GM19043 (cell line): ENCODE measurements at regions not wholly inside any gene's neighbourhood (a gene's known extent, or its start where the extent isn't known, plus 50 kb on each side); places are given as distances from the start of the nearest gene placed in this dataset.
"Not testable (repeated sequence)": the region's sequence is repeated elsewhere in the genome, so short reads cannot be mapped to it uniquely, and the experiment has no call there.

ENCODE experiments used
- ATAC-seq: cut with Tn5 transposase; IDR thresholded peaks from one replicate; pipeline ENCODE4 v1.9.1; 2021; ENCODE audit warnings: low read depth; ENCODE audit not compliant: unreplicated experiment

GRCh38 chr4:103422467-103423219, 224.5 kb upstream of the CENPE start:
- ATAC-seq = no peak

DNA sequence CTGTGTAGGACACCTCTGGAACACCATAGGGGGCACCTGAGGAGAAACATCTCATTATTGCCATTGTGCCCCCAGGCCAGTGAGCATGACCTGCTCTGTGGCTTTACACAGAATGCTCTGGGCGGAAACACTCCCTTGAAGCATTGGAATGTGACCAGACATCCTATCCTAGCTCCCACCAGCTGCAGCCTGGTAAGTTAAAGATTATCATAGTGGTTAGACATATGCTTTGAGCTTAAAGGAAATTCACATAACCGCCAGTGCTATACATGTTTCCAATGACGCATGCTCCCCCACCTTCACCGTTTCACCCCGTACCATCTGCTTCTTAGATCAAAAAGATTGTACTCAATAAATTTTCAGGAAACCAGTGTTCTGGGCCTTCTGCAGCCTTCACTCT, 217.7 kb upstream of the CENPE start:
- ATAC-seq = no peak

DNA sequence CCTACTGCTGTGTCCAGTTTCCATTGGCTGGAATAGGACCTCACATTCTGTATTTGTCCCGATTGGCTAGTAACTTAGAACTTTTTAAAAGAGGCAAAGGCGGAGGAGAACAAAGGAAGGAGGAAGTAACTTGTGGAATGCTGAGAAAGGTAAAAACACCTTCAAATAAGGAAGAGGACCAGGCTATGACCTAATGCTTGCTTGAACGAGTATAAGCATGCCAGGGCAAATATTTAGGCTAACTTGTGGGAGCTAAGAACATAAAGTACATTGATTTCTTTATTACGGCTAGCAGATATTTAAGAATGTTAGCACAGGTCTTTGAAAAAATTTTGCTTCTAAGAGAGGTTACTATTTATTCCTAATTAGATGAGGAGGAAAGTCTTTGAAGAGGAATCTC, 214.5 kb upstream of the CENPE start:
- ATAC-seq = not testable (repeated sequence)

DNA sequence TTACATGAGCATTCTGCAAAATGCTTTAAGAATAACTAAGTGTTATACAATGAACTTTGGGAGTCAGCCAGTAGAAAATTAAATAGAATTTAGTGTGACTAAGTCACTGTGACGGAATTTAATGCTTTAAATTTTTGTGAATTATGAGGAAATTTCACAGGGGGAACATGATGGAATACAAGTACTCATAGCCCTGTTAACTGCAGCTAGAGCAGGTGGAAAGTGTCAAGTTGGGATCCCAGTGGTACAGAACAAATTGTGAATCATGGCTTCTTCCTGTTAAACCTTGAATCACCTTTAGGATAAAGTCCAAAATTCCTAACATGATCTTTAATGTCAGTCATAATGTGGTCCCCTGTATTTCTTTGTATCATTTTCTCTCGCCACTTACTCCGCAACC, 212.2 kb upstream of the CENPE start:
- no peak for ATAC-seq

DNA sequence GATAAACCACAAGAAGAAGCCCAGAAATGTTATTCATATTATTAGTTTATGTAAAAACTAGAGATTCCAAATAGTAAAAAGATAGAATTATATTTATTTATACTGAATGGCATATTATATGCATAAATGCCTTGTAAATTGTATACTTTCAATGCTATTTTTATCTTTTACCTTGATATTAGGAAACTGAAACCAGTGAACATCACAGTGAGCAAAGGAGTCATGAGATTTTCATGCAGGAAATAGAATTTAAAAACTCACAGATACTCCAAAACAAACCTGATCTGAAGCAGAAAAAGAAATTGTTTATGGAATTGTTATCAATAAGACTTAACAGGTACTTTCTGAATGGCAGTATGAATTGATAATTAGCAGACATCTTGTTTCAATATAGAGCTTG, 207.3 kb upstream of the CENPE start:
- ATAC-seq = peak; percentile 43

DNA sequence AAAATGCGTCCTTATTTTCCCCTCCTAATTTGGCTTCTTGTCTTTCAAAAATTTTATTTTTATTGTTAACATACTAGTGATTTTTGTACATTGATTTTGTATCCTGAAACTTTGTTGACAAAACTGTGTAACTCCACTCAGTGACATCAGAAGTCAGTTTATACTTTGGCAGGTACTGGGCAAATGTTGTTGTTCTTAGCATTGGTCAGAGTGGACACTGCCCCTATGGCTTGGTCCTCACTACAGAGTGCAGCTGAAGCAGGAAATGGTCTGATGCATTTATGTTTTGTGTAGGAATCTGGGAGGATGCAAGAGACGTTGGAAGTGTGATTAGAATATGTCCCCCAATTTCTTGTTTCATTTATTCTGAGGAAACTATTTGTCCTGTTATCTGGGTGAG, 205.5 kb upstream of the CENPE start:
- no peak for ATAC-seq

GRCh38 chr4:103402198-103402597, 204.1 kb upstream of the CENPE start:
- no peak for ATAC-seq

- ATAC-seq = peak; percentile 64
These were observed 202.3 kb upstream of the CENPE start for GRCh38 chr4:103400405-103400804.

GRCh38 chr4:103397541-103397940, 199.4 kb upstream of the CENPE start:
- no peak for ATAC-seq

- ATAC-seq = not testable (repeated sequence)
These were observed 189.4 kb upstream of the CENPE start for GRCh38 chr4:103387508-103388011.

DNA sequence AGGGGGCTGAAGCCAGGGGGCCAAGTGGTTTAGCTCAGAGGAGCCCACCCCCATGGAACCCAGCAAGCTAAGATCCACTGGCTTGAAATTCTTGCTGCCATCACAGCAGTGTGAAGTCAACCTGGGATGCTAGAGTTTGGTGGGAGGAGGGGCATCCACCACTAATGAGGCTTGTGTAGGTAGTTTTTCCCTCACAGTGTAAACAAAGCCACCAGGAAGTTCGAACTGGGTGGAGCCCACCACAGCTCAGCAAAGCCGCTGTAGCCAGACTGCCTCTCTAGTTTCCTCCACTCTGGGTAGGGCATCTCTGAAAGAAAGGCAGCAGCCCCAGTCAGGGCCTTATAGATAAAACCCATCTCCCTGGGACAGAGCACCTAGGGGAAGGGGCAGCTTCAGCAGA, 187.4 kb upstream of the CENPE start:
- not testable (repeated sequence) for ATAC-seq

GRCh38 chr4:103375278-103375677, 177.1 kb upstream of the CENPE start:
- ATAC-seq = no peak

GRCh38 chr4:103374758-103375157, 176.6 kb upstream of the CENPE start:
- ATAC-seq = no peak

DNA sequence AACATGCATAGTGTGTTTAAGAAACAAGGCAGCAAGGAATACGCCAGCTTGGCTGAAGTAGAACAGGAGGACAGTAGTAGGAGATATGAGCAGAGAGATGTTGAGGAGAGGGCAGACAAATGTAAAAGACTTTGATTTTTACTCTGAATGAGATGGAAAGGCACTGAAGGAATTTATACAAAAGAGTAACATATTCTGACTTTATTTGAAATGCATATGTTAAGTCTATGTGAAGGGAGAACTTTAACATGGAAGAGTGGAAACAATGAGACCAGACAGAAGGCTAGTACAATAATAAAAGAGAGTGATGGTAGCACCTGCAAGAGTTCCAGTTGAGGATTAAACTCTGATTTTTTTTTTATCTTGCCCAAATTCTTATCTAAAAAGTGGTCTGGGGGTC, 176.2 kb upstream of the CENPE start:
- ATAC-seq = no peak

GRCh38 chr4:103372002-103372558, 173.9 kb upstream of the CENPE start:
- no peak for ATAC-seq

GRCh38 chr4:103370336-103370735, 172.2 kb upstream of the CENPE start:
- ATAC-seq = no peak

DNA sequence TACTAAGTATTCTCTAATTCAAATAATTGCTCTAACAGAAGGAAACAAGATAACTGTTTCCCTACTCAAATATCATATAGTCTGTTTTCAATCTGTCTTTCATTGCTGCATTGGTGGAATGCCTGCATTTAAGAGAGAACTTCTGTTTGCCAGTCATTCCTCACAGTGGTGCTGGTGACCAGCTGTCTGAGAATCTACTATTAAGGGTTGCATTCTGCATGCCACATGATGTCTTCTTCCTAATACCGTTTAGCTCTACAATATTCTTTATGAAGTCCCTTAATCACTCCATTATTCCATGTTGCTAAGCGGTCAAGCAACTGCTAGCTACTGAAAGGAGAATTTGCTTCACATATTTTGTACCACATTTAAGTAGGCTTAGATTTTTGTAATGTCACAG, 167.1 kb upstream of the CENPE start:
- no peak for ATAC-seq

DNA sequence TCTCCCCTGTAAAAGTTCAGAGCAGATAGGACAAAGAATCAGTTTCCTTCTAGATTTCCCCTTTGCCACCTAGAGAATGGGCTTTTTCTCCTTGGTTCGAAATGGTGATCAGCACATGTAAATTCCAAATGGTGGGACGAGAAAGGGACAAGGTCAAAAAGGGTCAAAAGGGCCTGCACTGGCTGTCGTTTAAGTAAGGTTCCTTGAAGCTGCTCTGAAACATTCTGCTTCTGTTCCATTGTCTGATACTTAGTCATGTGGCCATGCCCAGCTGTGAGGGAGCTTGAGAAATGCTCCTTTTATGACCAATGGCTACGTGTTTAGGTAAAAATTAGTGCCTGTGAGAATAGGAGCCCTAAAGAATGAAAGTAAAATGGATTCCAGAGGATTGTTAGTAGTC, 165.9 kb upstream of the CENPE start:
- no peak for ATAC-seq

DNA sequence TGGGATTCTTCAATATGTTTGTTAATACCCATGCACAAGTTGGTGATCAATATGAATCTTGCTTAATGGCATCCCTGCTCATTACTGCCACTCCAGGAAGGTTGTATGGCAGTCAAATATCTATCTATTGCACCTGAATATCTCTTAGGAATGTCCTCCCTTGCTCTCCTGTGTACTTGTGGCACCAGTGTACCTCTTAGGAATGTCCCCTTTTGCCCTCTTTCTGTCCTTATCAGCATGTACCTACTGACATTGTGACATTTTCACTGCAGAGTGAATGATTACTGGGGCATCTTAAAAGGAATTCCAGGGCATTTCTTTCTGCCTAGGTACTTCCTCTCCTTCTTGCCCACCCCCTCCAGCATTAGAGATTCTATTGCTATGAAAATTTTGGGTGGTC, 163.8 kb upstream of the CENPE start:
- no peak for ATAC-seq

DNA sequence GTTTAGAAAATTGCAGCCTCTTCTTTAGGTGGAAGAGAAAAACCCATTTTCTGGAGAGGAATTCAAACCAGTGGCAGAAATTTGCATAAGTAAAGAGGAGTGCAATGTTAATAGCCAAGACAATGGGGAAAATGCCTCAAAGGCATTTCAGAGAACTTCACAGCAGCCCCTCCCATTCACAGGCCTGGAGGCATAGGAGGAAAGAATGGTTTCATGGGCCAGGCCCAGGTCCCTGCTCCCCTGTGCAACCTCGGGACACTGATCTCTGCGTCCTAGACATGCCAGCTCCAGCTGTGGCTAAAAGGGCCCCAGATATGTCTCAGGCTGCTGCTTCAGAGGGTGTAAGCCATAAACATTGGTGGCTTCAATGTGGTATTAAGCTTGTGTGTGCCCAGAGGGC, 161.8 kb upstream of the CENPE start:
- ATAC-seq = no peak

GRCh38 chr4:103354006-103354405, 155.9 kb upstream of the CENPE start:
- no peak for ATAC-seq

- no peak for ATAC-seq
These were observed 131.5 kb upstream of the CENPE start for GRCh38 chr4:103329642-103330041.
